Activated naive CD4-positive, alpha-beta T cell treated with anti-CD3 and anti-CD28 coated beads for 36 hours (primary cell): ENCODE measurements at regions not wholly inside any gene's neighbourhood (a gene's known extent, or its start where the extent isn't known, plus 50 kb on each side); places are given as distances from the start of the nearest gene placed in this dataset.
A peak's percentile ranks its signal among the peaks of the same experiment; 100 is the strongest.

ENCODE experiments used
- CTCF ChIA-PET: fragments of 350-600 bp; sonication (Branson Sonifier 250); formaldehyde crosslinking; loops from one replicate; lab custom pipeline; 2021; ENCODE audit warnings: antibody characterized with exemption; lab: Charles Lee
- DNase-seq: peaks from one replicate; pipeline ENCODE4 v3.0.0-alpha.2; 2020
- H3K27ac Mint-ChIP-seq: one replicate; pipeline ENCODE4 v1.8.0; 2021; ENCODE audit warnings: mild to moderate bottlenecking, mixed read lengths
- H3K27me3 Mint-ChIP-seq: one replicate; pipeline ENCODE4 v1.8.0; 2021; ENCODE audit warnings: low read depth, mixed read lengths
- H3K36me3 Mint-ChIP-seq: one replicate; pipeline ENCODE4 v1.8.0; 2021; ENCODE audit warnings: low read depth, mixed read lengths
- H3K4me1 Mint-ChIP-seq: one replicate; pipeline ENCODE4 v1.8.0; 2021; ENCODE audit warnings: low read depth, mixed read lengths
- H3K4me3 Mint-ChIP-seq: one replicate; pipeline ENCODE4 v1.8.0; 2021; ENCODE audit warnings: mild to moderate bottlenecking, moderate library complexity, mixed read lengths
- H3K9me3 Mint-ChIP-seq: one replicate; pipeline ENCODE4 v1.8.0; 2021; ENCODE audit warnings: mixed read lengths
- intact Hi-C: fragments of 100-400 bp; cut with micrococcal nuclease; formaldehyde crosslinking; loops from one replicate; pipeline ENCODE4 v1.15.1; 2023

DNA sequence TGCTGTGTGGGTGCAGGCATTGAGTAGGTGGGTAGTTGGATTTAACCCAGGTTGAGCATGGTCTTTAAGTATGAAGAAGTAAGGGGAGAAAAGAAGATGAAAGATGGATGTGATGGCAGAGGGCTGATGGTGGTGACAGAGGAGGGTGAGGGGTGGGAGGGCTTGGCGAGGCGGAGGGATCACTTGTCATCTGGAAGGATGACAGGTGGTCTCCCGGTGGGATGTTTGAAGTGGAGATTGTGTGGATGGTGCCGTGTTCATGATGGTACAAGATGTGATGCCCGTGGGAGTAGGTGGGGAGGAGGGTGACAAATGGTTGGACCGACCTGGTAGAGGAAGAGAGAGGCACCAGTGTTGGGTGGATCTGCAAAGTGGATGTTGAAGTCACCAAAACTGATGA is 208.8 kb downstream of the RPLP1 start:
- Mint-ChIP-seq H3K27me3 (no peaks in the 10 kb centered on the region), H3K4me1 (peaks cover 5% of the 10 kb centered on the region), H3K27ac (no peak overlapping the region), H3K36me3 (no peaks in the 10 kb centered on the region), H3K9me3 (no peaks in the 10 kb centered on the region), H3K4me3 (no peak overlapping the region)
- no peak for DNase-seq
- intact Hi-C loops, result no loop called here
- CTCF ChIA-PET, result no interaction called here

DNA sequence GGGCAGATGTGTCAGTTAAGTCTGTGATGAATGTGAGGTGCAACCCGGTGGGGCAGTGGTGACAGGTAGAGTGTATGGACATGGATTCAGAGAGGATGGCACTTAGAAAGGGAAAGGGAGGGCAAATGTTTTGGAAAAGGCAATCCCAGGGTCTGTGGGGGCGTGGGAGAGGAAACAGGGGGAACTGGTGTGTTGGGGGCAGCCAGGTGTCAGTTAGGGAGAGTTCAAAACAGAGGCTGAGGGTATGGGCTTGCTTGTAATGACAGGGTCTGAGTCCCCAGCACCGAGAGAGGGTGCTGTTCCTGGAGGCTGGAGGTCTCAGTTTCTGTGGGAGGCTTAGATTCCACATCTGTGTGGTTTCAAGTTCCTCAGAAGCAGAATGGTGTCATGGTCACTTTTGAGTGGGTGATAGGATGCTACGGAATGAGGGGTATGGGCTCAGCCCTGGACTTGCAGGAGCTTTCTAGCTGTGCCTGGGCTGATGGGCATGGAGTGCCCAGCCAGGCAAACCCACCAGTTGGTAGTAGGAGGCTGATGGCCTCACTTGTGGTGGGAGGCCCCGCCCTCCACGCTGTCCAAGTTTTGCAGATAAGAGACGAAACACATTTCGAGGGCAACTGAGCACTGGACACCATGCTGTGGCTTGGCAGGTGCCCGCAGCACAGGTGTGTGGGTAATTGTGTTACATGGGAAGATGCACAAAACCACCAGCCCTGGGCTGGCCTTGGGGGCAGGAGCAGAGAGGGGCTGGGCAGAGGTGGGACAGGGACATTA is 209.4 kb downstream of the RPLP1 start:
- Mint-ChIP-seq H3K9me3 (no peaks in the 10 kb centered on the region), H3K27me3 (no peaks in the 10 kb centered on the region), H3K4me3 (no peak overlapping the region), H3K27ac (no peak overlapping the region), H3K36me3 (no peaks in the 10 kb centered on the region), H3K4me1 (peaks cover 9% of the 10 kb centered on the region)
- DNase-seq, result no peak
- CTCF ChIA-PET, result no interaction called here
- intact Hi-C loops, result no loop called here

DNA sequence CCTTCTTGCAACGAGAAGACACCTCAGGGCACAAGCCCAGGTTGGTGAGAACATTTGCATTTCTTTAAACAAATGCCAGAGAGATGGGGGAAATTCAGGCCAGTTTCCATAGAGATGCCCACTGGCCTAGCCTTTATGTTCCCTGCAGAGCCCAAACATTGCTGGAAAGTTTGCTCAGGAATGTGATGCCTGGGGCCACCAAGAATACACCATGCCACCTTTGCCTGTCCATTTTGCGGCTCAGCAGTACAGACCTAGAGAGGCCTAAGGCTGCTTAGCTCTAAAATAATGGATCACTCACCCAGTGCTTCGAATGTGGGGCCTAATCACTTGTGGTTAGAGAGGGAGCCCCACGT is 210.0 kb downstream of the RPLP1 start:
- no peak for DNase-seq
- Mint-ChIP-seq H3K27ac (no peak overlapping the region), H3K4me1 (peaks cover 9% of the 10 kb centered on the region), H3K4me3 (no peak overlapping the region), H3K27me3 (no peaks in the 10 kb centered on the region), H3K9me3 (no peaks in the 10 kb centered on the region), H3K36me3 (no peaks in the 10 kb centered on the region)
- intact Hi-C loops, result no loop called here
- CTCF ChIA-PET, result no interaction called here

DNA sequence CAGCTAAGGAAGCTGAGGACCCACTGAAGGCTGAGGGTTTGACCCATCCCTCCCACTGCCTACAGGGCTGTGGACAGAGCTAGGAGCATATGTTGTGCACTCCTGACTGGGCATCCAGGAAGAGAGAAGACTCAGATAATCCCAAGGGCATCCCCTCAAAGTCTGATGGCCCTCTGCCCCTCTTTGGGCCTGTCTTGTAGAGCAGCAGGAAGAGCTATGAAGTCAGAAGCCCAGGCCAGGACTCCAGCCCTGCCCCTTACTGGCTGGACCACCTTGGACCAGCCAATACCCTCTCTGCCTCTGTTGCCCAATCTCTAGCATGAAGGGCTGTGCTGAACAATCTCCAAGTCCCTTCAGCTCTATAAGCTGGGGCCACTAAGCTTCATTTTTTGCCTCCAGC is 210.8 kb downstream of the RPLP1 start:
- intact Hi-C loops, result no loop called here
- H3K36me3 Mint-ChIP-seq, result no peaks in the 10 kb centered on the region
- H3K27me3 Mint-ChIP-seq, result no peaks in the 10 kb centered on the region
- H3K4me3 Mint-ChIP-seq, result no peak overlapping the region
- no peaks in the 10 kb centered on the region for H3K9me3 Mint-ChIP-seq
- no peak for DNase-seq
- H3K27ac Mint-ChIP-seq, result no peak overlapping the region
- peaks cover 9% of the 10 kb centered on the region for H3K4me1 Mint-ChIP-seq
- CTCF ChIA-PET, result interaction anchor here (0.8 kb wide), 1 partner anchor 94 kb away, joined by 3 read pairs; no protein-coding TSS in a partner anchor

DNA sequence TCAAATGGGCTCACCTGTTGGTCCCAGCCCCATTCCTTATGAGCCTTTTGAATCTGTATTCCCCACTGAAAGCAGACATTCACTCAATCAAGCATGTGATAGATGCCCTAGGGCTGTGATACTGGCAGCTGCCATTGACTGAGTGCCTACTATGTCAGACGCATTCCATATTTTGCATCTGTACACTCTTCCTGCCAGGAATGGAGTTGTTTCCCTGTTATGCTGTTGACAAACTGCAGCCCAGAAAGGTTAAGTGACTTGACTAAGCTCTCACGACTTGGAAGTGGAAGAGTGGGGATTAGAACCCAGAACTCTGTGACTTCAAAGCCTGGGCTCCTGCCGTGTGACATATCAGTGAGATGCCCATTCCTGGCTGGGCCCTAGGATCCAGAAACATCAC is 211.4 kb downstream of the RPLP1 start:
- no peaks in the 10 kb centered on the region for H3K9me3 Mint-ChIP-seq
- no peak overlapping the region for H3K27ac Mint-ChIP-seq
- no peak overlapping the region for H3K4me3 Mint-ChIP-seq
- no peaks in the 10 kb centered on the region for H3K27me3 Mint-ChIP-seq
- H3K36me3 Mint-ChIP-seq, result no peaks in the 10 kb centered on the region
- DNase-seq, result no peak
- peaks cover 12% of the 10 kb centered on the region for H3K4me1 Mint-ChIP-seq
- intact Hi-C loops, result no loop called here
- CTCF ChIA-PET, result no interaction called here

DNA sequence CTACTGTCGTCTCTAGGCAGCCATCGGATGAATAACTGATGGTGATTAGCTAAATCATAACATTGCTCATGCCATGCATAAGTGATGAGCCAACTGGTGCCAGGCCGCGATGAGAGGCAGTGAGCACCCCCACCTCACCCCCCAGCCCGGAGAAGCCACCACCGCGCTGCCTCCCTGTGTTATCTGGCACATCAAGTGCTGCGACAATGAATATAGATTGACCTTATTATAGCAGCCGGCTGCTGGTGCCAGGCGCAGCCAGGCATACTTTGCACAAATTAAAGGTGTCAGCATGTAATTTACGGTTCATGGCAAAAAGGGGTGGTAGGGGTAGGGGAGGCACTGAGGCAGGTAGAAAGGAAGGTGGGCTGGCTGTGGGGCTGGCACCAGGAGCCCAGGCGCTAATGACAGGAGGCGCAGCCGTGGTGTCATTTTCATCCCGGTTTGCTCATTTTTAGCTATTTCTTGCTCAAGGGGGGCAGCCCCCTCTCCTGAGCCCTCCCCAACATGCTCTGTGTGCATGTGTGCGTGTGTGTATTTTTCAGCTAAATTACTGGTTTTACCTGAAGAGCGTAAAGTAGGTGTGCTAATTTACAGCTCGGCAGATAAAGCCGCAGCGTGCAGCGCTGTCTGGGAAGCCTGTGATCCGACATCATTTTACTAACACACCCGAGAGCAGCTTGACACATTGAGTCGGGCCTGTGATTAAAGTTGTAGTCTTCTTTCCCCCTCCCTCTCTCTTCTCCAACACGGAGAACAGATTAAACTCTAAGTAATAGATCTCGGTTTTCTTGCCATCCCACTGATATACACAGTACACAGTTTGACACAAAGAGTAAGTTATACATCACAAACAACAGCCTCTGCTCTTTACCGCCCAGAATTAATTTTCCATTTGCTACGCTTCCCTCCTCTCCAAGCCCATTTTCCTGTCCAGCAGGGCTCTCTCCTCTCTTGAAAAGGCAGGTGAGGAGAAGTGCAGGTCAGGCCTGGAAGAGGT is 212.3 kb downstream of the RPLP1 start:
- CTCF ChIA-PET, result no interaction called here
- no peak overlapping the region for H3K4me3 Mint-ChIP-seq
- intact Hi-C loops, result no loop called here

DNA sequence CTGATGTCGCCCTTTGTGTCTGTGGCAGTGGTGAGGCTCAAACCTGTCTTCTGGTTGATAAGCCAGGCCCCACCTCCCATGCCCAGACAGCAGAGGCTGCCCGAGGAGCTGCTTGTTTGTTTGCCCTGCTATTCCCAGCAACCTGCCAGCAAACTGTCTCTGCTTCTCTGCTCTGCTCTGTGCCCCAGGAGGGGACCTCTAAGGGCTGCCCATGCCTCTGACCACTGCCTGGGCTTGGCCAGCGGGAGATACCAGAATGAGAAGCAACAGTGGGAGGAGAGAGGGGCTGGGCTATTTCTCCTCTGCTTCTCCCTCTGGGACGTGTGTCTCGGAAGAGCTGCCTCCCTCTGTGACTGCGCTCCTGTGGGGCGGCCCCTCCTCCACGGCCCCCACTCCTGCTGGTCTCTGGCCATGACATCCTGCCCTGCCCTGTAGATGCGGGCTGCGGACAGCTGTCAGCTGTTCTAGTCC is 213.1 kb downstream of the RPLP1 start:
- H3K4me3 Mint-ChIP-seq, result no peak overlapping the region
- no peak overlapping the region for H3K27ac Mint-ChIP-seq
- CTCF ChIA-PET, result no interaction called here
- no peaks in the 10 kb centered on the region for H3K9me3 Mint-ChIP-seq
- no peaks in the 10 kb centered on the region for H3K27me3 Mint-ChIP-seq
- intact Hi-C loops, result no loop called here
- H3K36me3 Mint-ChIP-seq, result no peaks in the 10 kb centered on the region
- peaks cover 19% of the 10 kb centered on the region for H3K4me1 Mint-ChIP-seq
- DNase-seq, result no peak

More for the DNA sequence above, 212.3 kb downstream of the RPLP1 start:
- DNase-seq, result no peak
- no peaks in the 10 kb centered on the region for H3K36me3 Mint-ChIP-seq
- H3K4me1 Mint-ChIP-seq, result peaks cover 19% of the 10 kb centered on the region
- no peak overlapping the region for H3K27ac Mint-ChIP-seq
- no peaks in the 10 kb centered on the region for H3K27me3 Mint-ChIP-seq
- no peaks in the 10 kb centered on the region for H3K9me3 Mint-ChIP-seq

DNA sequence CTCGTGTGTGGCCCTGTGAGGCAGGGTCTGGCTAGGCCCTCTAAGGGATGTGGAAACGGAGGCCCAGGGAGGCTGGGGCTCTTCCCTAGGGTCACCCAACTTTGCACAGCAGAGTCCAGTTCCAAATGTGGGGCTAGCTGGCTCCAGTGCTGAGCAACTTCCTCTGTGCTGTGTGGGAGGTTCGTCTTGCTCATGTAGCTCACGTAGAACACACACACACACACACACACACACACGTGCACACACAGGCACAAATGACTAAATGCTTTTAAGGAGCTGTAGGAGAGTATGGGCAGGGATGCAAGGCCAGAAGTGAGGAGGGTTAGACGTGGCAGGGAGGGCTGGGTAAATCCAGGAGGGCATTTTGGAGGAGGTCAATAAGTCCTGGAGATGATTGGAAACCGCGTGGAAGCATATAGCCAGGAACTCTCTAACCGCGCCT is 213.8 kb downstream of the RPLP1 start:
- H3K9me3 Mint-ChIP-seq, result no peaks in the 10 kb centered on the region
- CTCF ChIA-PET, result no interaction called here
- intact Hi-C loops, result no loop called here
- no peaks in the 10 kb centered on the region for H3K36me3 Mint-ChIP-seq
- no peak overlapping the region for H3K4me3 Mint-ChIP-seq
- DNase-seq, result peak; percentile 43
- H3K4me1 Mint-ChIP-seq, result peaks cover 19% of the 10 kb centered on the region
- H3K27ac Mint-ChIP-seq, result no peak overlapping the region
- H3K27me3 Mint-ChIP-seq, result no peaks in the 10 kb centered on the region

DNA sequence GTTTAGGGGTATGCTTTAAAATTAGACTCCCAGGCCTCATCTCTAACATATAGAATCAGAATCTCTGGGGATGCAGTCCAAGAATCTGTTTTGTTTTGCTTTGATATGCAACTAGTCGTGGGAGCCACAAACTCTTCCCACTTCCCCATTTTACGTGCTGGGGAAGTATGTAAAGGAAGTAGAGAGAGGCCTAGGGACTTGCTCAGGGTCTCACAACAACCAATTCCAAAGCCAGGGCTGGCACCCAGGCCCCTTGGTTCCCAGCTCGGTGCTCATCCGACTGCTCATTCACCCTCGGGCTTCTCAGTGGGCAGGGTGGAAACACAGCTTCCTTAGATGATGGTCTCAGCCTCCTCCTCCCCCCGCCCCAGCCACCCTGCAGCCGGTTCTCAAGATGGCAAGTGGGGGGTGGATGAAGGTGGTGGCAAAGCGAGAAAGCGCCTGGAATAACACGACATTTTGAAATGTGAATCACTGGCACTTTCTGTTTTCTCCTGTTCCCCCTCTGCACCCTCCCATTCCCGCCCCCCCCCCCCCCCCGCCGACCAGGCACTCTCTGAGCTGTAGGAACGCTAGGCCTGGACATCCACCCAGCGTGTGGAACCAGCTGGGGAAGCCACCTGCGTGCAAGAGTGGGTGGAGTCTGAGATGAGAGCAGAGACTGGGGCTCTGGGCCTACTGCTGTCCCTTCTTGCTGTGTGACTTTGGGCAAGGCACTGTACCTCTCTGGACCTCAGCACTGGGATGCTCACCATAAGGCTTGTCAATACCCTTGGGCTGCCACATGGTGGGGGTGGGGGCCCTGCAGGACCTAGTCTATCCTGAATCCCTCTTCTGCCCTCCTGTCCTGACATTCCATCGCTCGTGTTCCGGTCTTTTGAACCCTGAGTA is 214.5 kb downstream of the RPLP1 start:
- Mint-ChIP-seq H3K27me3 (no peaks in the 10 kb centered on the region), H3K4me3 (no peak overlapping the region), H3K4me1 (peaks cover 19% of the 10 kb centered on the region), H3K9me3 (no peaks in the 10 kb centered on the region), H3K27ac (no peak overlapping the region), H3K36me3 (no peaks in the 10 kb centered on the region)
- intact Hi-C loops, result no loop called here
- DNase-seq, result no peak
- CTCF ChIA-PET, result no interaction called here

DNA sequence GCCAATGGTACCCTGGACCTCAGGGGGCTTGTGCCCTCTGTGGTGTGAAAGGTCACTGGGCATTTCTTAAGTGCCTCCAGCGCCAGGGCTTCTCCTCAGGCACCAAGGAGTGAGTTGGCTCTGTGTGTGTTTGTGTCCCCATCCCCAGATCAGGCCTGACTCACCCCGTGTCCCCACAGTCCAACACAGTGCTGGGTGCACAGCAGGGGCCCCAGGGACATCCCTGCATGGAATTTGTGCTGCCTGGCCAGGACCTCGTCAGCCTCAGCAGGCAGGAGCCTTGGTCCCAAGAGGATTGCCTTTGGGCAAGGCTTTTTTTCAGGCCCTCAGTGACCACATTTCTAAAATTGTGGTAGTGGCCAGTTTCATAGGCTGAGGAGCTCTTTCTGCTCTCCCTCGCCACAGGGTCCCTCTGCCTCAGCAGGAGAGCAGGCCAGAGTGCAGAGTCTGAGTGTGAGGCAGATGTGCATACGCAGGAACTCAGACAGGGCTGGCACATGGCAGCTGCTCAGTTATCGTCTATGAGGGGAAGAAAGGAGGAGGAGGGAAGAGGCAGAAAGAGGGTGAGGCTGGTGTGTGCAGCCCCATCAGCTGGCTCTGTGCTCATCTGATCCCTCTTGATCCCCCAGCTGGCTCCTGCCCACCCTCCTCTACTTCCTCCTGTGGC is 215.6 kb downstream of the RPLP1 start:
- Mint-ChIP-seq H3K4me3 (no peak overlapping the region), H3K27ac (no peak overlapping the region)
- intact Hi-C loops, result no loop called here

DNA sequence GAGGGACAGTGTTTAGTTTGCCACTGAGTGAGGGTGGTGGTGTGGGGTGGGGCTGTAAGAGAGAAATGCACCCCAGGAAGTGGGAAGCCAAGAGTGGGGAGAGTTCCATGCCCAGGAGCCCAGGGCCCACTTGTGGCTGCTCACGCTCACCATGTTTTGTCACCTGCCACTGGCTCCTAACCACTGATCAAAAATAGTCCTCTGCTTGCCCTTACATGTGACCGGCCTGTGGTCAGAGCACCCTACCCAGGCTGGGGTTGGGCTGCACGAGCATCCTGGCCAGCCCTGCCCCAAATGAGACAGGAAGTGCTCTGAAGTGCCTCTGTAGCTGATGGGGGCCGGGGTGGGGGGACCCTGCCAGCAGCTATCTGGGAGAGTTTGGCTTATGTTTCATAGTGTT is 216.3 kb downstream of the RPLP1 start:
- Mint-ChIP-seq H3K27me3 (no peaks in the 10 kb centered on the region), H3K4me3 (no peak overlapping the region), H3K27ac (no peak overlapping the region), H3K4me1 (peaks cover 19% of the 10 kb centered on the region), H3K9me3 (no peaks in the 10 kb centered on the region), H3K36me3 (no peaks in the 10 kb centered on the region)
- intact Hi-C loops, result no loop called here
- CTCF ChIA-PET, result no interaction called here
- no peak for DNase-seq

More for the DNA sequence above, 215.6 kb downstream of the RPLP1 start:
- H3K4me1 Mint-ChIP-seq, result peaks cover 19% of the 10 kb centered on the region
- H3K9me3 Mint-ChIP-seq, result no peaks in the 10 kb centered on the region
- DNase-seq, result no peak
- H3K36me3 Mint-ChIP-seq, result no peaks in the 10 kb centered on the region
- no peaks in the 10 kb centered on the region for H3K27me3 Mint-ChIP-seq
- CTCF ChIA-PET, result interaction anchor here (0.8 kb wide), 1 partner anchor 9 kb away, joined by 3 read pairs; no protein-coding TSS in a partner anchor
